Body of pancreas (tissue), 4 donors: ENCODE measurements at regions not wholly inside any gene's neighbourhood (a gene's known extent, or its start where the extent isn't known, plus 50 kb on each side); places are given as distances from the start of the nearest gene placed in this dataset.

ENCODE experiments used
- CTCF ChIP-seq, 7 experiments: fragments of 450-650 bp in 4 of 7; fragments of 200-600 bp in 3 of 7; sonication (generic) in 3 of 7; IDR thresholded peaks; one replicate each; pipeline ENCODE4 v1.5.1; 2016 to 2019; ENCODE audit warnings: antibody characterized with exemption in 7 of 7
- POLR2A ChIP-seq, 3 donors: fragments of 450-650 bp; IDR thresholded peaks; one replicate each; pipeline ENCODE4 v1.6.1; 2016; ENCODE audit warnings: antibody characterized with exemption in 3 of 3, mild to moderate bottlenecking in 2 of 3

GRCh38 chr11:109974523-109974922, 118.7 kb upstream of the ZC3H12C start:
- TF ChIP-seq CTCF (IDR thresholded peaks at IDR 0.05) (no peak), POLR2A (IDR thresholded peaks at IDR 0.05) (no peak)
